ENCODE measurements at regions not wholly inside any gene's neighbourhood (a gene's known extent, or its start where the extent isn't known, plus 50 kb on each side); places are given as distances from the start of the nearest gene placed in this dataset.

DNA sequence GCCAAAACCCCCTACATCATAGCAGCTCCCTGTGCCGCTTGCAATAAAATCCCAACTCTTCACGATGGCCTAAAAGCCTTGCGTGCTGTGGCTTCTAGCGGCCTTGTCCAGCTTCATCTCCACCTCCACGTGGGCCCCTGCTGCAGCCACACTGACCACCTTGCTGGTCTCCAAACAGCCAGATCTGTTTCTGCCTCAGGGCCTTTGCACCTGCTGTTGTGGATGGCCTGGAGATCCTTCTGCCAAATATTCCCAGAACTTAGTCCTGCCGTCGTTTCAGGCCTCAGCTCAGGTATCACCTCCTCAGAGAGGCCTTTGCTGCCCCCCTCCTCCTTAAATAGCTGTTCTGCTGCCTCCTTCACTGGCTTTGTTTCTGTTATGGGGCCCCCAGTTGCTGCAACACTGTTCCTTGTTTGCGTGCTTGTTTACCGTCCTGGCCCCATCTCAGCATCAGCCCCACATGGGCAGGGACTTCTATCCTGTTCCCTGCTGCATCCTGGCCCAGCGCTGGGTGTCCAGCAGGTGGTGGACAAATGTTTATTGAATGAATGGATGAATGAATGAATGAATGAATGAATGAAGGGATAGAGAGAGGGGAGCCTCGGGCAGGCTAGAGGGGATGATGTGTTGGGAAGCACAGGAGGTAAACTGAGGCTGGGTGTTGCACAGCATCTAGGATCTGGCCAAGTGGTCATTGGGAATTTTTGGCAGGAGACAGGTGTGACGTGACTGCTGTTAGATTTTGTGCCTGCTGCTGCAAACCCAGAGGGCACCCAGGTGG, 171.0 kb upstream of the GSE1 start:
- DNase-seq: no peak
- peaks cover 30% of the 10 kb centered on the region for H3K4me1 ChIP-seq
- H3K4me3 ChIP-seq: no peak overlapping the region
- no peak for TF ChIP-seq POLR2A (IDR thresholded peaks at IDR 0.05)
- TF ChIP-seq, protein P1, sequence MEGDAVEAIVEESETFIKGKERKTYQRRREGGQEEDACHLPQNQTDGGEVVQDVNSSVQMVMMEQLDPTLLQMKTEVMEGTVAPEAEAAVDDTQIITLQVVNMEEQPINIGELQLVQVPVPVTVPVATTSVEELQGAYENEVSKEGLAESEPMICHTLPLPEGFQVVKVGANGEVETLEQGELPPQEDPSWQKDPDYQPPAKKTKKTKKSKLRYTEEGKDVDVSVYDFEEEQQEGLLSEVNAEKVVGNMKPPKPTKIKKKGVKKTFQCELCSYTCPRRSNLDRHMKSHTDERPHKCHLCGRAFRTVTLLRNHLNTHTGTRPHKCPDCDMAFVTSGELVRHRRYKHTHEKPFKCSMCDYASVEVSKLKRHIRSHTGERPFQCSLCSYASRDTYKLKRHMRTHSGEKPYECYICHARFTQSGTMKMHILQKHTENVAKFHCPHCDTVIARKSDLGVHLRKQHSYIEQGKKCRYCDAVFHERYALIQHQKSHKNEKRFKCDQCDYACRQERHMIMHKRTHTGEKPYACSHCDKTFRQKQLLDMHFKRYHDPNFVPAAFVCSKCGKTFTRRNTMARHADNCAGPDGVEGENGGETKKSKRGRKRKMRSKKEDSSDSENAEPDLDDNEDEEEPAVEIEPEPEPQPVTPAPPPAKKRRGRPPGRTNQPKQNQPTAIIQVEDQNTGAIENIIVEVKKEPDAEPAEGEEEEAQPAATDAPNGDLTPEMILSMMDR (IDR thresholded peaks at IDR 0.05): no peak
- H3K27me3 ChIP-seq: no peaks in the 10 kb centered on the region
- intact Hi-C loops (cut with DNase I; ENCODE audit: low total_unique reads): no loop called here
- H3K36me3 ChIP-seq (ENCODE audit: low read depth, missing control alignments): no peaks in the 10 kb centered on the region
- H3K9me3 ChIP-seq: no peaks in the 10 kb centered on the region
- H3K27ac ChIP-seq: no peak overlapping the region
- WGBS, 2 donors: 95 to 96% methylated on average over 12 of the region's 12 CpGs

DNA sequence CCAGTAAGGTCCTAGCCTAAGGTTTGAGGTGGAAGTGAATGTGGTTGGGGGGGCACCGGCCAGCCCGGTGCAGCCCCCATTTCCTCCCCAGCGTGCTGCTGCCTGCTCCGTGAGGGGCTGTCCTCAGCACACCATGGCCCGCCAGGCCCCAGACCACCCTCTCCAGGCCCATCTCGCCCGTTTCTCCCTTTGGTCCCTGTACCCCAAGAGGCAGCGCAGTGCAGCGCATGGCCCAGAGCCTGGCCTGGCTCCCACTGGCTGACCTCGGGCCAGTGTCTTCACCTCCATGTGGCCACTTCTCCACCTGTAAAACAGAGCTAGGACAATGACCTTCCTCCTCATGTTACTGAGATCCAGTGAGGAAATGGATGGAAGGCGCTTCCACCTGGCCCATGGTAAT, 170.0 kb upstream of the GSE1 start:
- no peak for TF ChIP-seq POLR2A (IDR thresholded peaks at IDR 0.05)
- TF ChIP-seq, protein P1 (IDR thresholded peaks at IDR 0.05): no peak
- whole genome bisulfite sequencing, 2 donors: 91 to 95% methylated on average over 11 of the region's 11 CpGs
- peaks cover 21% of the 10 kb centered on the region for H3K4me1 ChIP-seq
- DNase-seq: no peak
- H3K4me3 ChIP-seq: no peak overlapping the region
- no peaks in the 10 kb centered on the region for H3K36me3 ChIP-seq (ENCODE audit: low read depth, missing control alignments)
- intact Hi-C loops (cut with DNase I; ENCODE audit: low total_unique reads): no loop called here
- no peaks in the 10 kb centered on the region for H3K27me3 ChIP-seq
- no peak overlapping the region for H3K27ac ChIP-seq
- H3K9me3 ChIP-seq: no peaks in the 10 kb centered on the region

DNA sequence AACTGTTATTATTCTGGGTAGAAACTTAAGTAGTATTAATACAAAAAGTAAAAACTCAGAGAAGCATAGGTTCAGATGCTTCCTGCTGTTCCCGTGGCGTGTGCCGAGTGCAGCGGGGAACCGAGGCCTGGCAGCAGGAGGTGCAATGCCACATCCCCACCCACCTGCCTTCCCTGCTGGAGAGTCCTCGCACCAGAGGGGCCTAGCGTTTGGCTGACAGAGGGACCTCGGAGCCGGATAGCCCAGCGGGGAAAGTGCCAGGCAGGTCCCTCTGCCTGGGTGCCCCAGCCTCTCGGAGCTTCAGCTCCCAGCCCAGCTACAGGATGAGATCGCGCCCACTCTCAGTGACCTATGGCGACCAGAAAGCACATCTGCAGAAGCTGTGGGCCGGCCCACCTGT, 169.6 kb upstream of the GSE1 start:
- H3K9me3 ChIP-seq: no peaks in the 10 kb centered on the region
- TF ChIP-seq POLR2A (IDR thresholded peaks at IDR 0.05): no peak
- TF ChIP-seq, protein P1 (IDR thresholded peaks at IDR 0.05): no peak
- no peak overlapping the region for H3K4me3 ChIP-seq
- no peak overlapping the region for H3K27ac ChIP-seq
- 95% methylated on average over 15 of the region's 15 CpGs for WGBS, 2 donors
- intact Hi-C loops (cut with DNase I; ENCODE audit: low total_unique reads): no loop called here
- H3K27me3 ChIP-seq: no peaks in the 10 kb centered on the region
- no peaks in the 10 kb centered on the region for H3K36me3 ChIP-seq (ENCODE audit: low read depth, missing control alignments)
- no peak for DNase-seq
- peaks cover 22% of the 10 kb centered on the region for H3K4me1 ChIP-seq

DNA sequence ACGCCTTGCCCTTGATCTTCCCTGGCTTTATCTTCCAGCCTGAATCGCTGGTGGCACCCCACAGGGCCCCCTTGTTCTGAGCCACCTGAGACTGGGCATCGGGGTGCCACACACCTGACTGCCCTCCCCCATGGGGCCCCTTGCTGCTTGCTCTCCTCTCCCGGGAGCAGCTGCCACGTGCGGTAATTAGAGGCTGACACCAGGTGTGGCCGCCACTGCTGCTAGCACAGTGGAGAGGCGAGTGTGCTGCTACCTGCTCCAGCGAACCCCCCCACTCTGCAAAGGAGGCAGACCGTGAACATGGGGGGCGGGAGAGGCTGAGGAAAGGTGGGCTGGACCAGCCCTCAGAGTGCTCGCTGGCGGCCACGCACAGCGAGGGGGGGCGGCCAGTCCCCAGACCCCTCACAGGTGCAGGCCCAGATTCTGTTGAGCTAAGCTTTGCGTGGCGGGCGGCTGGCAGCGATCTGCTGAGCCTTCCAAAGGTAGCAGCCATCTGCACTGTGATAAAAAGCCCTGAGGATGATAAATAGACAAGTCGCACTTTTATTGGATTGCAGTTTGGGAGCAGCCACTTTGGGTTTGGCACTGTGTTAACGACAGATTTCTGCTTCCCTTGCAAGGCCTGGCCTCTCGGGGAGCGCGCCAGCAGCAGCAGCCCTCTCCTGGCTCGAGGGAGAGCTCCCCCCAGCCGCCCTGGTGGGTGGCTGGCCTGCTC, 167.9 kb upstream of the GSE1 start:
- no peak for DNase-seq
- no peaks in the 10 kb centered on the region for H3K36me3 ChIP-seq (ENCODE audit: low read depth, missing control alignments)
- H3K27ac ChIP-seq: no peak overlapping the region
- intact Hi-C loops (cut with DNase I; ENCODE audit: low total_unique reads): no loop called here
- H3K9me3 ChIP-seq: no peaks in the 10 kb centered on the region
- TF ChIP-seq POLR2A (IDR thresholded peaks at IDR 0.05): no peak
- TF ChIP-seq, protein P1 (IDR thresholded peaks at IDR 0.05): no peak
- no peak overlapping the region for H3K4me3 ChIP-seq
- peaks cover 28% of the 10 kb centered on the region for H3K4me1 ChIP-seq
- no peaks in the 10 kb centered on the region for H3K27me3 ChIP-seq
- 67 to 75% methylated on average over 19 to 20 of the region's 27 CpGs for WGBS, 2 donors
